GM12878 (cell line): ENCODE measurements at regions not wholly inside any gene's neighbourhood (a gene's known extent, or its start where the extent isn't known, plus 50 kb on each side); places are given as distances from the start of the nearest gene placed in this dataset.

Experiments used
- ATAC-seq: fragments of 200-7000 bp; cut with Tn5 transposase; 3 replicates; pipeline ENCODE4 v1.9.1; 2020; ENCODE audit warnings: mild to moderate bottlenecking, moderate library complexity
- BruUV-seq: library from RNA; stranded (reverse); fragments of 400-500 nt; replicated peaks from 2 replicates; lab custom pipeline; 2021; lab: Mats Ljungman, UMichigan
- CTCF ChIA-PET: fragments of 300-600 bp; sonication (Branson Sonifier 250); formaldehyde crosslinking; extraction: SDS; loops from one replicate; lab custom pipeline; 2021; ENCODE audit warnings: inconsistent platforms; lab: Yijun Ruan, JAX
- POLR2A ChIA-PET: fragments of 350-600 bp; formaldehyde crosslinking; extraction: SDS; loops from one replicate; lab custom pipeline; 2021; ENCODE audit warnings: inconsistent platforms; lab: Charles Lee
- RAD21 ChIA-PET: fragments of 300-600 bp; sonication (Branson Sonifier 250); formaldehyde crosslinking; loops from one replicate; lab custom pipeline; 2023; ENCODE audit warnings: antibody characterized with exemption; ENCODE audit not compliant: unreplicated experiment; lab: Charles Lee
- SMC1A ChIA-PET: fragments of 300-600 bp; sonication (Branson Sonifier 250); formaldehyde crosslinking; loops from one replicate; lab custom pipeline; 2023; ENCODE audit not compliant: unreplicated experiment, uncharacterized antibody; lab: Charles Lee
- DNase-seq: peaks from one replicate; pipeline ENCODE4 v3.0.0-alpha.2; 2011; ENCODE audit warnings: low read depth, low spot score
- FAIRE-seq: peaks from 3 replicates; lab custom pipeline; 2011; peaks lifted over from hg19 to GRCh38; lab: Jason Lieb, UNC
- H2AFZ ChIP-seq: 2 replicates; pipeline ENCODE4 v1.6.0; 2011; ENCODE audit warnings: low read depth, low read length, control low read depth; ENCODE audit not compliant: control insufficient read depth
- H3K27ac ChIP-seq: 2 replicates; pipeline ENCODE4 v1.5.1; 2011; ENCODE audit warnings: control low read depth; ENCODE audit not compliant: control insufficient read depth, insufficient read depth
- H3K27me3 ChIP-seq, 2 experiments: replicated peaks in 1 of 2; 2 replicates each; pipeline versions ENCODE4 v1.6.0 to v1.6.1; 2011; ENCODE audit warnings: low read length in 1 of 2; ENCODE audit not compliant: control insufficient read depth in 2 of 2, insufficient read depth in 2 of 2
- H3K36me3 ChIP-seq, 2 experiments: 2 replicates each; pipeline ENCODE4 v1.5.1; 2011; ENCODE audit warnings: low read length in 1 of 2; ENCODE audit not compliant: control insufficient read depth in 2 of 2, insufficient read depth in 2 of 2
- H3K4me1 ChIP-seq: 2 replicates; pipeline ENCODE4 v1.6.1; 2011; ENCODE audit warnings: mild to moderate bottlenecking, low read length, moderate library complexity, mixed read lengths; ENCODE audit not compliant: control insufficient read depth, insufficient read depth
- H3K4me2 ChIP-seq: 2 replicates; pipeline ENCODE4 v1.6.0; 2011; ENCODE audit warnings: control low read depth; ENCODE audit not compliant: control insufficient read depth, insufficient read depth
- H3K4me3 ChIP-seq: fragments of 200-600 bp; sonication (generic); 2 replicates; pipeline ENCODE4 v1.5.1; 2016
- H3K79me2 ChIP-seq: 2 replicates; pipeline ENCODE4 v1.6.0; 2011; ENCODE audit warnings: low read length; ENCODE audit not compliant: control insufficient read depth, insufficient read depth
- H3K9ac ChIP-seq: 2 replicates; pipeline ENCODE4 v1.8.0; 2011; ENCODE audit warnings: low read length, control low read depth, mixed read lengths; ENCODE audit not compliant: control insufficient read depth, insufficient read depth
- H3K9me3 ChIP-seq: replicated peaks from 3 replicates; pipeline ENCODE4 v1.5.1; 2011; ENCODE audit warnings: mild to moderate bottlenecking, low read length; ENCODE audit not compliant: control insufficient read depth, insufficient read depth
- H4K20me1 ChIP-seq: 2 replicates; pipeline ENCODE4 v1.6.0; 2011; ENCODE audit not compliant: control insufficient read depth, insufficient read depth
- ATF2 ChIP-seq: IDR thresholded peaks from 2 replicates; pipeline ENCODE4 v1.6.1; 2012; ENCODE audit warnings: low read length, inconsistent platforms
- BCL11A ChIP-seq: IDR thresholded peaks from 2 replicates; pipeline ENCODE4 v1.6.1; 2011; ENCODE audit warnings: low read depth, low read length
- BHLHE40 ChIP-seq, 2 experiments: fragments of 450-650 bp in 1 of 2; IDR thresholded peaks; 2 replicates each; pipeline ENCODE4 v1.6.1; 2011 to 2017; ENCODE audit warnings: low read depth in 2 of 2, borderline replicate concordance in 1 of 2, improper control_type of control experiment in 1 of 2, low read length in 1 of 2, mild to moderate bottlenecking in 1 of 2
- E2F8 ChIP-seq: fragments of 450-650 bp; IDR thresholded peaks from 2 replicates; pipeline ENCODE4 v1.6.1; 2018; ENCODE audit warnings: mild to moderate bottlenecking, low read depth, moderate library complexity; ENCODE audit not compliant: partially characterized antibody
- ELK1 ChIP-seq: IDR thresholded peaks from 2 replicates; pipeline ENCODE4 v1.6.1; 2012; ENCODE audit warnings: low read depth, low read length, improper control_type of control experiment
- EP300 ChIP-seq, 2 experiments: fragments of 150-350 bp in 1 of 2; IDR thresholded peaks; 2 replicates each; pipeline ENCODE4 v1.6.1; 2011 to 2012; ENCODE audit warnings: low read depth in 2 of 2, low read length in 2 of 2, borderline replicate concordance in 1 of 2, improper control_type of control experiment in 1 of 2, inconsistent platforms in 1 of 2; ENCODE audit not compliant: control insufficient read depth in 1 of 2
- IRF3 ChIP-seq: fragments of 450-650 bp; IDR thresholded peaks from 2 replicates; pipeline ENCODE4 v1.6.1; 2014; ENCODE audit warnings: mild to moderate bottlenecking
- NFIC ChIP-seq: IDR thresholded peaks from 2 replicates; pipeline ENCODE4 v1.6.1; 2012; ENCODE audit warnings: low read depth, mild to moderate bottlenecking, inconsistent platforms, low read length, moderate library complexity
- NFYB ChIP-seq: IDR thresholded peaks from 2 replicates; pipeline ENCODE4 v1.6.1; 2011; ENCODE audit warnings: low read depth, mild to moderate bottlenecking, low read length, improper control_type of control experiment, moderate library complexity; ENCODE audit not compliant: insufficient read depth
- SP1 ChIP-seq: IDR thresholded peaks from one replicate; pipeline ENCODE4 v1.6.1; 2011; ENCODE audit warnings: low read depth, low read length
- USF1 ChIP-seq: IDR thresholded peaks from 2 replicates; pipeline ENCODE4 v1.6.1; 2011; ENCODE audit warnings: borderline replicate concordance, low read depth, mild to moderate bottlenecking, moderate library complexity, mixed read lengths, low read length; ENCODE audit not compliant: insufficient read depth; ENCODE audit errors: extremely low read length
- ZBTB40 ChIP-seq: fragments of 450-650 bp; IDR thresholded peaks from 2 replicates; pipeline ENCODE4 v1.6.1; 2016; ENCODE audit warnings: mild to moderate bottlenecking, moderate library complexity, borderline replicate concordance
- WGBS: methylation state at CpG from one replicate; pipeline ENCODE4 v1.1.6; 2016; ENCODE audit warnings: low lambda C conversion rate; ENCODE audit not compliant: insufficient replicate concordance, insufficient coverage; ENCODE audit errors: missing lambda C conversion rate; 5-methylcytosine and 5-hydroxymethylcytosine counted together
- in situ Hi-C: fragments of 300-500 bp; cut with MboI; formaldehyde crosslinking; loops from 9 replicates; pipeline ENCODE4 v1.14.3; 2018; ENCODE audit warnings: mixed read lengths
- intact Hi-C: fragments of 100-400 bp; cut with micrococcal nuclease; formaldehyde crosslinking; loops from one replicate; pipeline ENCODE4 v1.14.2; 2022; ENCODE audit not compliant: unreplicated experiment

DNA sequence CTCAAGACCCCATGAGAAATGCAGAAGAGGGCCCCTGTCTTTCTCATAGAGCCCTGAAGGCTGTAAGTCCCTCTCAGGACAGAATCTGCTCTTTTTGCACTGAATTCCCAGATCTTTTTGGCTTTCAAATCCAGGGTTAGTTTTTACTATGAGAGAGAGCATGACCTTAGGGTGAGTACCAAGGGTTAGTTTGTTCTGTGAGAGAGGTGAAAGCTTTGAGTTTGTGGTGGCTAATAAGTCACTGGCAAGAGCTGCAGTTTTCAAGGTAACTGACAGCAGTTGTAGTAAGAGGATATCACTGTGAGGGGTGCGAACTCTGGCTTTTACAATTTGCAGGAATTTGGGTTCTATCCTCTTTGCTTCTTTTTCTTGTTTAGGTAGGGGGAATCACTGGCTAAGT, 248.4 kb upstream of the KCNH7 start:
- no peak overlapping the region for H3K27ac ChIP-seq
- no peak overlapping the region for H2AFZ ChIP-seq
- no peaks in the 10 kb centered on the region for H3K36me3 ChIP-seq
- H3K9me3 ChIP-seq: no peaks in the 10 kb centered on the region
- no peak for FAIRE-seq
- no peak overlapping the region for H3K4me2 ChIP-seq
- WGBS: 0% methylated on average over 1 of the region's 1 CpG
- no peaks in the 10 kb centered on the region for H4K20me1 ChIP-seq
- BruUV-seq: no TSS peak
- no peak for DNase-seq
- ChIA-PET SMC1A (no interaction called here), POLR2A (no interaction called here), RAD21 (no interaction called here), CTCF (no interaction called here)
- intact Hi-C loops: no loop called here
- no peak overlapping the region for H3K4me3 ChIP-seq
- H3K9ac ChIP-seq: no peak overlapping the region
- no peaks in the 10 kb centered on the region for H3K4me1 ChIP-seq
- no peaks in the 10 kb centered on the region for H3K27me3 ChIP-seq
- in situ Hi-C loops: no loop called here
- ATAC-seq: no peak
- no peaks in the 10 kb centered on the region for H3K79me2 ChIP-seq
- TF ChIP-seq ATF2 (no peak), USF1 (no peak), SP1 (no peak), BCL11A (no peak), BHLHE40 (IDR thresholded peaks at IDR 0.05; ENCODE audit: borderline replicate concordance in 1 of 2, low read depth in 2 of 2, low read length in 1 of 2) (no peak), NFYB (no peak), E2F8 (no peak), EP300 (IDR thresholded peaks at IDR 0.05; ENCODE audit: borderline replicate concordance in 1 of 2, control insufficient read depth in 1 of 2, low read depth in 2 of 2, low read length in 2 of 2) (no peak), ELK1 (no peak), IRF3 (no peak), ZBTB40 (no peak), NFIC (no peak)
